Left ventricle myocardium inferior (tissue), 1 donor: ENCODE measurements at regions not wholly inside any gene's neighbourhood (a gene's known extent, or its start where the extent isn't known, plus 50 kb on each side); places are given as distances from the start of the nearest gene placed in this dataset.

Experiments used
- DNase-seq: peaks from one replicate; pipeline ENCODE4 v3.0.0-alpha.2; 2020
- H3K27ac ChIP-seq: fragments of 200-600 bp; replicated peaks from 2 replicates; pipeline ENCODE4 v1.8.0; 2021
- H3K27me3 ChIP-seq: fragments of 200-600 bp; 2 replicates; pipeline ENCODE4 v1.8.0; 2021; ENCODE audit warnings: low read depth
- H3K36me3 ChIP-seq: fragments of 200-600 bp; 2 replicates; pipeline ENCODE4 v1.8.0; 2021
- H3K4me1 ChIP-seq: fragments of 200-600 bp; 2 replicates; pipeline ENCODE4 v1.8.0; 2021
- H3K4me3 ChIP-seq: fragments of 200-600 bp; 2 replicates; pipeline ENCODE4 v1.8.0; 2021; ENCODE audit warnings: mild to moderate bottlenecking, moderate library complexity
- H3K9me3 ChIP-seq: fragments of 200-600 bp; replicated peaks from 2 replicates; pipeline ENCODE4 v1.8.0; 2021
- CTCF ChIP-seq: fragments of 200-600 bp; IDR thresholded peaks from 2 replicates; pipeline ENCODE4 v1.8.0; 2021; ENCODE audit warnings: antibody characterized with exemption, mild to moderate bottlenecking, borderline replicate concordance
- intact Hi-C: fragments of 100-400 bp; cut with micrococcal nuclease; formaldehyde crosslinking; loops from one replicate; pipeline ENCODE4 v1.11.0; 2022
- donor health status: DM: no; HTN: yes; CAD: no; lungs with severe emphysema.

GRCh38 chr19:31570718-31571117 lies 221.5 kb upstream of the TSHZ3 start:
- Histone ChIP-seq H3K27ac (no peak overlapping the region), H3K36me3 (no peaks in the 10 kb centered on the region), H3K27me3 (peaks cover 55% of the 10 kb centered on the region), H3K9me3 (no peaks in the 10 kb centered on the region), H3K4me1 (no peaks in the 10 kb centered on the region), H3K4me3 (no peak overlapping the region)
- no peak for TF ChIP-seq CTCF
- no peak for DNase-seq
- intact Hi-C loops, result no loop called here

GRCh38 chr19:31572102-31572975 lies 223.1 kb upstream of the TSHZ3 start:
- intact Hi-C loops, result no loop called here
- no peak for TF ChIP-seq CTCF
- no peak overlapping the region for H3K4me3 ChIP-seq
- H3K4me1 ChIP-seq, result no peaks in the 10 kb centered on the region
- H3K36me3 ChIP-seq, result no peaks in the 10 kb centered on the region
- H3K9me3 ChIP-seq, result no peaks in the 10 kb centered on the region
- no peak overlapping the region for H3K27ac ChIP-seq
- no peak for DNase-seq
- peaks cover 53% of the 10 kb centered on the region for H3K27me3 ChIP-seq

GRCh38 chr19:31572976-31573298 lies 223.7 kb upstream of the TSHZ3 start:
- H3K36me3 ChIP-seq, result no peaks in the 10 kb centered on the region
- no peaks in the 10 kb centered on the region for H3K9me3 ChIP-seq
- H3K27ac ChIP-seq, result no peak overlapping the region
- TF ChIP-seq CTCF, result no peak
- DNase-seq, result no peak
- H3K4me3 ChIP-seq, result no peak overlapping the region
- intact Hi-C loops, result no loop called here
- H3K4me1 ChIP-seq, result no peaks in the 10 kb centered on the region
- H3K27me3 ChIP-seq, result peaks cover 51% of the 10 kb centered on the region

GRCh38 chr19:31574251-31574973 lies 225.2 kb upstream of the TSHZ3 start:
- no peak for TF ChIP-seq CTCF
- Histone ChIP-seq H3K36me3 (no peaks in the 10 kb centered on the region), H3K4me3 (no peak overlapping the region), H3K9me3 (no peaks in the 10 kb centered on the region), H3K27me3 (peaks cover 54% of the 10 kb centered on the region), H3K4me1 (no peaks in the 10 kb centered on the region), H3K27ac (no peak overlapping the region)
- intact Hi-C loops, result no loop called here
- DNase-seq, result no peak

GRCh38 chr19:31575846-31576335 lies 226.7 kb upstream of the TSHZ3 start:
- Histone ChIP-seq H3K4me3 (no peak overlapping the region), H3K4me1 (no peaks in the 10 kb centered on the region), H3K27ac (no peak overlapping the region), H3K9me3 (no peaks in the 10 kb centered on the region), H3K27me3 (peaks cover 60% of the 10 kb centered on the region), H3K36me3 (no peaks in the 10 kb centered on the region)
- no peak for DNase-seq
- intact Hi-C loops, result no loop called here
- TF ChIP-seq CTCF, result no peak
